Urinary bladder (tissue), 3 donors: ENCODE measurements at regions not wholly inside any gene's neighbourhood (a gene's known extent, or its start where the extent isn't known, plus 50 kb on each side); places are given as distances from the start of the nearest gene placed in this dataset.

ENCODE experiments used
- DNase-seq: peaks from one replicate; pipeline ENCODE4 v3.0.0-alpha.2; 2015; ENCODE audit errors: extremely low spot score
- H3K27ac ChIP-seq: one replicate; pipeline ENCODE4 v1.5.1; 2013; ENCODE audit warnings: low read depth, mild to moderate bottlenecking, moderate library complexity
- H3K36me3 ChIP-seq: one replicate; pipeline ENCODE4 v1.6.1; 2013; ENCODE audit warnings: mild to moderate bottlenecking, moderate library complexity; ENCODE audit not compliant: insufficient read depth
- H3K4me1 ChIP-seq: one replicate; pipeline ENCODE4 v1.6.1; 2013; ENCODE audit warnings: mild to moderate bottlenecking, moderate library complexity; ENCODE audit not compliant: insufficient read depth
- H3K4me3 ChIP-seq: one replicate; pipeline ENCODE4 v1.5.1; 2013; ENCODE audit warnings: low read depth, low read length
- WGBS: extraction: QIAGEN DNeasy Blood & Tissue Kit; methylation state at CpG from one replicate; pipeline ENCODE4 v1.1.7; 2013; 5-methylcytosine and 5-hydroxymethylcytosine counted together
- donor health status: healthy with polysubstance abuse.
- donor health status: healthy.

DNA sequence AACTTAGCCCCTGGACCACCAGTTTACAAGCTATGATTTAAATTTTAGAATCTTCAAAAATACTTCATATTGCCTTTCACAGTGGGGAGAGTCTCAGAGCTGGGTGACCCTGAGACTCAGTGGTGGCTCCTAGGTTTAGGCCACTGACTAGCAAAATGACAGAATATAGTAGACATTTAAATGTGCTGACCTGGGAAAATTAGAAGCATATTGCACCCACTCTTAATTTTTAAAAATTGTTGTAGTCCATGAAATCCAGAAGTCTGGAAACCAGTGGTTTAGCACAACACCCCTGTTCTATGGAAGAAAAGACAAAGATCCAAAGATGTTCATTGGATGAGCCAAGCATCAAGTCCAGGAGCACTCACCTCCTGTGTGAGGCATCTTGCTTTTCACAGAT is 75.0 kb upstream of the PAPPA start:
- Histone ChIP-seq H3K4me1 (no peaks in the 10 kb centered on the region), H3K27ac (no peak overlapping the region), H3K36me3 (no peaks in the 10 kb centered on the region), H3K4me3 (no peak overlapping the region)
- no peak for DNase-seq

GRCh38 chr9:116080561-116080960 is 73.0 kb upstream of the PAPPA start:
- no peak overlapping the region for H3K4me3 ChIP-seq
- no peaks in the 10 kb centered on the region for H3K36me3 ChIP-seq
- H3K27ac ChIP-seq = no peak overlapping the region
- no peaks in the 10 kb centered on the region for H3K4me1 ChIP-seq
- WGBS = 75% methylated on average over 5 of the region's 5 CpGs
- no peak for DNase-seq

- DNase-seq = no peak
- 29% methylated on average over 2 of the region's 2 CpGs for WGBS
Observed at GRCh38 chr9:116081435-116082115, 72.0 kb upstream of the PAPPA start.

GRCh38 chr9:116083837-116084236 is 69.8 kb upstream of the PAPPA start:
- H3K4me1 ChIP-seq = no peaks in the 10 kb centered on the region
- H3K27ac ChIP-seq = no peak overlapping the region
- WGBS = 95% methylated on average over 2 of the region's 2 CpGs
- no peaks in the 10 kb centered on the region for H3K36me3 ChIP-seq
- DNase-seq = no peak
- no peak overlapping the region for H3K4me3 ChIP-seq

More at GRCh38 chr9:116081435-116082115, 72.0 kb upstream of the PAPPA start:
- Histone ChIP-seq H3K4me3 (no peak overlapping the region), H3K27ac (no peak overlapping the region), H3K36me3 (no peaks in the 10 kb centered on the region), H3K4me1 (no peaks in the 10 kb centered on the region)

GRCh38 chr9:116084497-116084896 is 69.1 kb upstream of the PAPPA start:
- Histone ChIP-seq H3K27ac (no peak overlapping the region), H3K4me3 (no peak overlapping the region), H3K4me1 (no peaks in the 10 kb centered on the region), H3K36me3 (no peaks in the 10 kb centered on the region)
- DNase-seq = no peak
- WGBS = 78% methylated on average over 1 of the region's 1 CpG

GRCh38 chr9:116087246-116087645 is 66.3 kb upstream of the PAPPA start:
- Histone ChIP-seq H3K36me3 (no peaks in the 10 kb centered on the region), H3K4me1 (no peaks in the 10 kb centered on the region), H3K4me3 (no peak overlapping the region), H3K27ac (no peak overlapping the region)
- no peak for DNase-seq
- WGBS = 21% methylated on average over 1 of the region's 1 CpG

GRCh38 chr9:116087751-116088194 is 65.8 kb upstream of the PAPPA start:
- no peak overlapping the region for H3K27ac ChIP-seq
- H3K4me1 ChIP-seq = no peaks in the 10 kb centered on the region
- H3K36me3 ChIP-seq = no peaks in the 10 kb centered on the region
- DNase-seq = no peak
- no peak overlapping the region for H3K4me3 ChIP-seq
- 39% methylated on average over 3 of the region's 3 CpGs for WGBS

- Histone ChIP-seq H3K27ac (no peak overlapping the region), H3K4me3 (no peak overlapping the region), H3K4me1 (no peaks in the 10 kb centered on the region), H3K36me3 (no peaks in the 10 kb centered on the region)
- DNase-seq = no peak
- WGBS = 84% methylated on average over 4 of the region's 4 CpGs
Observed at GRCh38 chr9:116088396-116088795, 65.2 kb upstream of the PAPPA start.

DNA sequence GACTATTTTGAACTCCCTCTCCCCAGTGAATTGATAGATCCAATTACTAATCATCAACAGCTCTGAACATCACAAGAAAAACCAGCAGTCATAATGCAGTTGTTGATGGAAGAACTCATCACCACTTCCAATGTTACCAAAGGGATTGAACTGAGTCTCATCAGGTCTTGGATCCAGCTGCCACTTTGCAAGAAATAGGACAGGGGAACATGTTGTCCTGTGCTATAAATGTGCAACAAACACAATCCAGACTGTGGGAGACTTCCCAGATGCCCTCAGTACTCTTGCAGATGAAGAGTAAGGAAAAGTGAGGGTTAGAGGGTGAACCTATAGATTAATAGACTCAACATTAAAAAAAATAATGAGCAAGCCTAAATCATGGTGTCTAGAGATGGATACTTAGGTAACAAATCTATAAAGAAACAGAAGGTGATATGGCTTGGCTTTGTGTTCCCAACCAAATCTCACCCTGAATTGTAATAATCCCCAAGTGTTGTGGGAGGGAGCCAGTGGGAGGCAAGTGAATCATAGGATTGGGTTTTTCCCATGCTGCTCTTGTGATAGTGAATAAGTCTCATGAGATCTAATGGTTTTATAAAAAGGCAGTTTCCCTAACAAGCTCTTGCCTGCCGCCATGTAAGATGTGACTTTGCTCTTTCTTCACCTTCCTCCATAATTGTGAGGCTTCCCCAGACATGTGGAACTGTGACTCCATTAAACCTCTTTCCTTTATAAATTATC is 63.4 kb upstream of the PAPPA start:
- no peak for DNase-seq
- H3K27ac ChIP-seq = no peak overlapping the region
- H3K4me1 ChIP-seq = no peaks in the 10 kb centered on the region
- no peak overlapping the region for H3K4me3 ChIP-seq
- no peaks in the 10 kb centered on the region for H3K36me3 ChIP-seq
- 99% methylated on average over 1 of the region's 1 CpG for WGBS

DNA sequence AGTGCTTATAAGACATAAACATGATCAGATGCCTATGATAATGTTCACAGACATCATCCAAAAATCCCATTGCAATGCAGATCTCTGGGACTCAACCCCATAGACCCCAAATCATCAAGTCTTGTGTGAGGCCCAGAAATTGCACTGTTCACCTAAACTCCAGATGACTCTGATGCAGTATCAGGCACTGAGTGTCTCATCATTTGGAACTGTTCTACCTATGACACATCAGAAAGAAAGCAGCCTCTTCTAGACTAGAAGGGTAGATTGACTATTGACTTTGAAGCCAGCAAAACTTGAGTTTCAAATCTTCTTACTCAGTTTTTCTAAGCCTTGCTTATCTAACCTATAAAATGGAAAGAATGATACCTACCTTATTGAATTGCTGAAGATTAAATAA is 58.7 kb upstream of the PAPPA start:
- no peak for DNase-seq
- Histone ChIP-seq H3K27ac (no peak overlapping the region), H3K4me3 (no peak overlapping the region), H3K36me3 (no peaks in the 10 kb centered on the region), H3K4me1 (no peaks in the 10 kb centered on the region)

DNA sequence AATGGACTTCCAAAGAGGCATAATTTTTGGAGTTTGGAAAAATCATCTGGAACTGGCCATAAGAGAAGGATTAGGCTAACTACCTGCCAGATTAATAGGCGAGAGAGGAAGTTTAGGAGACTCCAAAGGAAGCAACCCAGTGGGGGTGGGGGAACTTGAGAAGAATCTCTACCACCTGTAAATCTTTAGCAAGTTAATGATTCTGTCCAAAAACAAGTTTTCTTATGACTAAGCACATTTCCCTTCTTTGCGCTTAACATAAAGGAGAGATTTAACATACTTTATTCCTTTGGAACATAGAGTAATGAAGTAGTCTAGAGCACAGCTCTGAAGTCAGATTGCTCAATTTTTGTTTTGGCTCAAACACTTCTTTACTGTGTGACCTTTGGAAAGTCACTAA is 58.2 kb upstream of the PAPPA start:
- H3K4me1 ChIP-seq = no peaks in the 10 kb centered on the region
- H3K36me3 ChIP-seq = no peaks in the 10 kb centered on the region
- DNase-seq = no peak
- no peak overlapping the region for H3K27ac ChIP-seq
- WGBS = 81% methylated on average over 2 of the region's 2 CpGs
- no peak overlapping the region for H3K4me3 ChIP-seq

GRCh38 chr9:116096046-116096445 is 57.5 kb upstream of the PAPPA start:
- Histone ChIP-seq H3K27ac (no peak overlapping the region), H3K36me3 (no peaks in the 10 kb centered on the region), H3K4me3 (no peak overlapping the region), H3K4me1 (no peaks in the 10 kb centered on the region)
- 36% methylated on average over 4 of the region's 4 CpGs for WGBS
- no peak for DNase-seq

GRCh38 chr9:116096853-116097252 is 56.7 kb upstream of the PAPPA start:
- H3K27ac ChIP-seq = no peak overlapping the region
- no peaks in the 10 kb centered on the region for H3K4me1 ChIP-seq
- no peak overlapping the region for H3K4me3 ChIP-seq
- DNase-seq = no peak
- H3K36me3 ChIP-seq = no peaks in the 10 kb centered on the region
- WGBS = 52% methylated on average over 3 of the region's 3 CpGs

DNA sequence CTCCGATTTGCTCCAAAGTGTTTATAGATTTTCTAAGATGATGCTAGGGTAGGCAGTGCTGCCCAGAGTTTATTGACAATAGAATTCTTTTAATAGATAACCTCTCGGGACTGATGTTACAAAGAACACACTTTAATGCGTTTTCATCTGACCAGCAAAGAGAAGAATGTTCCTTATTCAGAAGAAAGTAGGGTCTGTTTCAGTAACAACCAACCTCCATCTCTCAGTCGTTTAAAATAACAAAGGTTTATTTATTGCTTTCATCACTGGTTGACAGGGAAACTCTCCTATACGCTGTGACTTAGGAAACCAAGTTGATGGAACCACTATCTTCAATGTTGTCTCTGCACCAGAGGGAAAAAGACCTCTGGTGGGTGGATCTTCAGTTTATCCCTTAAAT is 55.1 kb upstream of the PAPPA start:
- Histone ChIP-seq H3K4me3 (no peak overlapping the region), H3K4me1 (no peaks in the 10 kb centered on the region), H3K27ac (no peak overlapping the region), H3K36me3 (no peaks in the 10 kb centered on the region)
- WGBS = 55% methylated on average over 5 of the region's 5 CpGs
- DNase-seq = no peak
